K562 (cell line): ENCODE measurements at regions not wholly inside any gene's neighbourhood (a gene's known extent, or its start where the extent isn't known, plus 50 kb on each side); places are given as distances from the start of the nearest gene placed in this dataset.

Source experiments
- ATAC-seq: fragments of 200-7000 bp; cut with Tn5 transposase; 3 replicates; pipeline ENCODE4 v1.9.1; 2020; ENCODE audit warnings: moderate library complexity
- BruUV-seq: library from RNA; stranded (reverse); fragments of 400-500 nt; replicated peaks from 2 replicates; lab custom pipeline; 2021; lab: Mats Ljungman, UMichigan
- CTCF ChIA-PET: fragments of 300-600 bp; formaldehyde crosslinking; extraction: SDS; loops from one replicate; lab custom pipeline; 2021; ENCODE audit warnings: low intra/inter-chr PET ratio; lab: Yijun Ruan, JAX
- POLR2A ChIA-PET: fragments of 300-600, 350-650 bp; sonication (Branson Sonifier 250); formaldehyde crosslinking; extraction: SDS; loops from one replicate; lab custom pipeline; 2021; ENCODE audit warnings: antibody characterized with exemption, inconsistent platforms; lab: Yijun Ruan, JAX
- DNase-seq, 4 experiments: peaks; one replicate each; pipeline versions ENCODE4 v3.0.0 to v3.0.0-alpha.2; 2011 to 2018; ENCODE audit warnings: low spot score in 3 of 4, mixed read lengths in 3 of 4; ENCODE audit errors: extremely low read depth in 1 of 4
- FAIRE-seq: peaks from 2 replicates; lab custom pipeline; 2011; peaks lifted over from hg19 to GRCh38; lab: Jason Lieb, UNC
- H2AFZ ChIP-seq: 2 replicates; pipeline ENCODE4 v1.6.0; 2011; ENCODE audit warnings: low read depth, low read length, control low read depth, inconsistent platforms
- H3K27ac ChIP-seq: fragments of 200-600 bp; 3 replicates; pipeline ENCODE4 v1.8.0; 2011; ENCODE audit warnings: low read depth, mild to moderate bottlenecking, control low read depth, inconsistent platforms, low read length, moderate library complexity, mixed read lengths; ENCODE audit errors: extremely low read depth
- H3K27me3 ChIP-seq, 2 experiments: fragments of 300-600 bp in 1 of 2; 2 replicates in 1 of 2; 3 replicates in 1 of 2; pipeline versions ENCODE4 v1.6.0 to v1.8.0; 2011; ENCODE audit warnings: inconsistent platforms in 2 of 2, low read length in 2 of 2, mild to moderate bottlenecking in 1 of 2, mixed read lengths in 1 of 2, moderate library complexity in 1 of 2; ENCODE audit not compliant: control insufficient read depth in 2 of 2, insufficient read depth in 2 of 2
- H3K36me3 ChIP-seq: fragments of 300-600 bp; 3 replicates; pipeline ENCODE4 v1.8.0; 2011; ENCODE audit warnings: mild to moderate bottlenecking, low read length, inconsistent platforms; ENCODE audit not compliant: control insufficient read depth, insufficient read depth
- H3K4me1 ChIP-seq, 2 experiments: fragments of 200-600 bp in 1 of 2; replicated peaks in 1 of 2; 2 replicates in 1 of 2; 3 replicates in 1 of 2; pipeline versions ENCODE4 v1.5.1 to v1.8.0; 2011; ENCODE audit warnings: inconsistent platforms in 2 of 2, low read length in 2 of 2, mild to moderate bottlenecking in 1 of 2, mixed read lengths in 1 of 2, moderate library complexity in 1 of 2; ENCODE audit not compliant: control insufficient read depth in 2 of 2, insufficient read depth in 2 of 2
- H3K4me2 ChIP-seq: 2 replicates; pipeline ENCODE4 v1.6.1; 2011; ENCODE audit warnings: low read length, control low read depth, inconsistent platforms, mixed read lengths; ENCODE audit not compliant: insufficient read depth
- H3K4me3 ChIP-seq: fragments of 200-600 bp; sonication (generic), shearing (Covaris generic); 2 replicates; pipeline ENCODE4 v1.5.1; 2016; ENCODE audit warnings: control low read depth, inconsistent platforms
- H3K79me2 ChIP-seq: fragments of 200-600 bp; 3 replicates; pipeline ENCODE4 v1.8.0; 2011; ENCODE audit warnings: low read length, inconsistent platforms; ENCODE audit not compliant: control insufficient read depth, insufficient read depth
- H3K9ac ChIP-seq, 2 experiments: 2 replicates each; pipeline versions ENCODE4 v1.6.0 to v1.6.1; 2011; ENCODE audit warnings: low read depth in 2 of 2, low read length in 2 of 2, control low read depth in 1 of 2, inconsistent platforms in 1 of 2, mild to moderate bottlenecking in 1 of 2, mixed read lengths in 1 of 2; ENCODE audit not compliant: insufficient read depth in 1 of 2
- H3K9me1 ChIP-seq: one replicate; pipeline ENCODE4 v1.6.0; 2011; ENCODE audit warnings: inconsistent platforms, mild to moderate bottlenecking, low read length, moderate library complexity; ENCODE audit not compliant: control insufficient read depth, insufficient read depth
- H3K9me3 ChIP-seq: replicated peaks from 2 replicates; pipeline ENCODE4 v1.5.1; 2011; ENCODE audit warnings: low read depth, low read length, inconsistent platforms; ENCODE audit not compliant: control insufficient read depth, insufficient read depth
- H4K20me1 ChIP-seq: replicated peaks from 2 replicates; pipeline ENCODE4 v1.6.1; 2011; ENCODE audit warnings: low read length, inconsistent platforms, mixed read lengths; ENCODE audit not compliant: control insufficient read depth, insufficient read depth
- DMBX1 ChIP-seq: fragments of 250-450 bp; sonication (Bioruptor Pico); IDR thresholded peaks from 2 replicates; pipeline ENCODE4 v1.8.0; 2022; ENCODE audit warnings: inconsistent platforms, mild to moderate bottlenecking, moderate library complexity, borderline replicate concordance
- FOXK1 ChIP-seq: sonication (generic); formaldehyde crosslinking; IDR thresholded peaks from 2 replicates; pipeline ENCODE4 v1.8.0; 2022; ENCODE audit warnings: missing genetic modification reagents, mild to moderate bottlenecking, borderline replicate concordance
- GABPA ChIP-seq: fragments of 200-800 bp; sonication (Bioruptor generic); conservative IDR thresholded peaks from 2 replicates; pipeline ENCODE4 v1.6.1; 2016; ENCODE audit warnings: low read depth, missing genetic modification characterization, missing compliant biosample characterization
- HMG20A ChIP-seq: fragments of 450-650 bp; formaldehyde crosslinking; conservative IDR thresholded peaks from 2 replicates; pipeline ENCODE4 v1.4.0; 2020; ENCODE audit warnings: mild to moderate bottlenecking, mixed read lengths
- ILF3 ChIP-seq: fragments of 450-650 bp; IDR thresholded peaks from 2 replicates; pipeline ENCODE4 v1.6.1; 2018; ENCODE audit warnings: antibody characterized with exemption, mild to moderate bottlenecking, moderate library complexity, borderline replicate concordance
- NFE2L1 ChIP-seq: fragments of 450-650 bp; IDR thresholded peaks from 2 replicates; pipeline ENCODE4 v1.6.1; 2016; ENCODE audit warnings: missing genetic modification characterization, low read depth, mild to moderate bottlenecking, missing compliant biosample characterization, moderate library complexity, borderline replicate concordance
- POLR2G ChIP-seq: fragments of 200-400 bp; formaldehyde crosslinking; IDR thresholded peaks from 2 replicates; pipeline ENCODE4 v1.6.1; 2017; ENCODE audit warnings: low read depth, mild to moderate bottlenecking, antibody characterized with exemption, low read length, moderate library complexity
- RAD21 ChIP-seq, 2 experiments: fragments of 250-450 bp in 1 of 2; fragments of 450-650 bp in 1 of 2; sonication (Bioruptor Pico) in 1 of 2; formaldehyde crosslinking in 1 of 2; IDR thresholded peaks in 1 of 2; conservative IDR thresholded peaks in 1 of 2; 2 replicates each; pipeline versions ENCODE4 v1.4.0 to v1.8.0; 2020 to 2022; ENCODE audit warnings: mild to moderate bottlenecking in 2 of 2, moderate library complexity in 1 of 2
- SOX6 ChIP-seq: fragments of 450-650 bp; IDR thresholded peaks from 2 replicates; pipeline ENCODE4 v1.6.1; 2014; ENCODE audit warnings: mild to moderate bottlenecking
- SRSF7 ChIP-seq: fragments of 200-400 bp; formaldehyde crosslinking; optimal IDR thresholded peaks from 2 replicates; pipeline ENCODE3; 2017; ENCODE audit warnings: mild to moderate bottlenecking, low read depth, low read length
- ZKSCAN1 ChIP-seq: fragments of 150-350 bp; IDR thresholded peaks from 2 replicates; pipeline ENCODE4 v1.6.1; 2016; ENCODE audit warnings: low read depth, low read length
- ZNF695 ChIP-seq: fragments of 450-650 bp; formaldehyde crosslinking; IDR thresholded peaks from 2 replicates; pipeline ENCODE4 v1.4.0; 2020; ENCODE audit warnings: mild to moderate bottlenecking, moderate library complexity
- WGBS: fragments of 100-300 bp; shearing (Covaris generic); methylation state at CpG from one replicate; pipeline ENCODE4 v1.1.6; 2016; ENCODE audit warnings: low coverage, mixed read lengths; ENCODE audit not compliant: insufficient coverage; ENCODE audit errors: missing lambda C conversion rate; 5-methylcytosine and 5-hydroxymethylcytosine counted together
- in situ Hi-C: fragments of 300-500 bp; cut with MboI; formaldehyde crosslinking; loops from 4 replicates; pipeline ENCODE4 v1.15.0; 2018; ENCODE audit warnings: inconsistent platforms, mixed read lengths
- intact Hi-C: fragments of 100-400 bp; cut with micrococcal nuclease; formaldehyde crosslinking; loops from 2 replicates; pipeline ENCODE4 v1.14.2; 2022
- TF ChIP-seq, protein P1 (sequence below): fragments of 450-650 bp; IDR thresholded peaks from 2 replicates; pipeline ENCODE4 v1.6.1; 2016; ENCODE audit warnings: low read depth, mild to moderate bottlenecking, moderate library complexity
- TF ChIP-seq, protein P2 (sequence below): fragments of 450-650 bp; IDR thresholded peaks from 2 replicates; pipeline ENCODE4 v1.6.1; 2016; ENCODE audit warnings: antibody characterized with exemption
- TF ChIP-seq, protein P3 (sequence below): fragments of 250-450 bp; sonication (Bioruptor Pico); IDR thresholded peaks from 2 replicates; pipeline ENCODE4 v1.8.0; 2022; ENCODE audit warnings: moderate library complexity, mild to moderate bottlenecking, inconsistent platforms

DNA sequence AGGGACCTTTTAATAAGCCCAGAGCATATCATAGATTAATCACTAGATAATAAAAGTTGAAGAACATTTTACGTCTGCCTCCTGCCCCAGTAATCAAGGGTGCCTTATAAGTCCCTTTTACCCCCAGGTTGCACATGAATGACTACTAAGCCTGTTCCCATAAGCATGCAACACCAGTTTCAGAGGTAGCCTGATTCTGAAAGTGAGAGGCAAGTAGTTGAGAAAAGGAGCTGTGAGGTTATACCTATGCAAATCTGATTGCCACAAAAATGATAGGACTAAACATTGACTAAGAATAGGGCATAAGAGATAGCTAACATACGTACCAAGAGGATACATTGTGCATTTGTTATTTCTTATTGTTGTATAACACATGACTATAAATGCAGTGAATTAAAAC lies 681.9 kb downstream of the ISL1 start:
- H2AFZ ChIP-seq = no peak overlapping the region
- in situ Hi-C loops (no loop called here), intact Hi-C loops (no loop called here)
- H3K9me3 ChIP-seq = no peaks in the 10 kb centered on the region
- no peaks in the 10 kb centered on the region for H4K20me1 ChIP-seq
- no TSS peak for BruUV-seq
- ChIA-PET CTCF (no interaction called here), POLR2A (no interaction called here)
- FAIRE-seq = no peak
- no peaks in the 10 kb centered on the region for H3K4me1 ChIP-seq
- no peak for DNase-seq
- H3K9me1 ChIP-seq = no peaks in the 10 kb centered on the region
- H3K79me2 ChIP-seq = no peaks in the 10 kb centered on the region
- no peak overlapping the region for H3K27ac ChIP-seq
- TF ChIP-seq HMG20A (CRISPR knock-in tag) (no peak), RAD21 (CRISPR knock-in tag; conservative IDR thresholded peaks at IDR 0.05 in 1 of 2, IDR thresholded peaks at IDR 0.05 in 1 of 2) (no peak)
- H3K36me3 ChIP-seq = no peaks in the 10 kb centered on the region
- WGBS = 0% methylated on average over 2 of the region's 2 CpGs
- no peak overlapping the region for H3K4me3 ChIP-seq
- ATAC-seq = no peak
- H3K27me3 ChIP-seq = no peaks in the 10 kb centered on the region
- no peak overlapping the region for H3K4me2 ChIP-seq
- H3K9ac ChIP-seq = no peak overlapping the region

DNA sequence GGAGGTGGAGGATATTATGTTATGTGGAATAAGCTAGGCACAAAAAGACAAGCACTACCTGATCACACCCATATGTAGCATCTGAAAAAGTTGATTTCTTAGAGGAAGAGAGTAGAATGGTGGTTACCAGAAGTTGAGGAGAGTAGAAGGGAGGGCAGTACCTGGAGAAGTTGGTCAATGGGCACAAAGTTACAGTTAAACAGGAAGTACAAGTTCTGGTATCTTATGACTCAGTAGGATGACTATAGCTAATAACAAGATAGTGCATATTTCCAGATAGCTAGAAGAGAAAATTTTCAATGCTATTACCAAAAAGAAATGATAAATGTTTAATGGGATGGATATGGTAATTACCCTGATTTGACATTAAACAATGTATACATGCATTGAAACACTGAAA lies 686.7 kb downstream of the ISL1 start:
- in situ Hi-C loops = no loop called here

More for the DNA sequence above, 686.7 kb downstream of the ISL1 start:
- Histone ChIP-seq H3K9me3 (no peaks in the 10 kb centered on the region), H4K20me1 (no peaks in the 10 kb centered on the region)
- no peak for TF ChIP-seq FOXK1 (CRISPR knock-in tag)
- no peak for TF ChIP-seq ILF3
- no peak for TF ChIP-seq GABPA (tag)
- TF ChIP-seq POLR2G = no peak
- TF ChIP-seq ZNF695 (CRISPR knock-in tag) = no peak
- TF ChIP-seq ZKSCAN1 = no peak
- TF ChIP-seq, protein P1, sequence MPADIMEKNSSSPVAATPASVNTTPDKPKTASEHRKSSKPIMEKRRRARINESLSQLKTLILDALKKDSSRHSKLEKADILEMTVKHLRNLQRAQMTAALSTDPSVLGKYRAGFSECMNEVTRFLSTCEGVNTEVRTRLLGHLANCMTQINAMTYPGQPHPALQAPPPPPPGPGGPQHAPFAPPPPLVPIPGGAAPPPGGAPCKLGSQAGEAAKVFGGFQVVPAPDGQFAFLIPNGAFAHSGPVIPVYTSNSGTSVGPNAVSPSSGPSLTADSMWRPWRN = no peak
- TF ChIP-seq SRSF7 = no peak
- TF ChIP-seq NFE2L1 (tag) = no peak
- TF ChIP-seq SOX6 = no peak
- TF ChIP-seq DMBX1 (CRISPR knock-in tag) = no peak
- TF ChIP-seq, protein P2, sequence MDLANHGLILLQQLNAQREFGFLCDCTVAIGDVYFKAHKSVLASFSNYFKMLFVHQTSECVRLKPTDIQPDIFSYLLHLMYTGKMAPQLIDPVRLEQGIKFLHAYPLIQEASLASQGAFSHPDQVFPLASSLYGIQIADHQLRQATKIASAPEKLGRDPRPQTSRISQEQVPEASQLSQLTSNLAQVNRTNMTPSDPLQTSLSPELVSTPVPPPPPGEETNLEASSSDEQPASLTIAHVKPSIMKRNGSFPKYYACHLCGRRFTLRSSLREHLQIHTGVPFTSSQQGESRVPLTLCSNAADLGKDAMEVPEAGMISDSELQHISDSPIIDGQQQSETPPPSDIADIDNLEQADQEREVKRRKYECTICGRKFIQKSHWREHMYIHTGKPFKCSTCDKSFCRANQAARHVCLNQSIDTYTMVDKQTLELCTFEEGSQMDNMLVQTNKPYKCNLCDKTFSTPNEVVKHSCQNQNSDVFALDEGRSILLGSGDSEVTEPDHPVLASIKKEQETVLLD = no peak
- TF ChIP-seq, protein P3, sequence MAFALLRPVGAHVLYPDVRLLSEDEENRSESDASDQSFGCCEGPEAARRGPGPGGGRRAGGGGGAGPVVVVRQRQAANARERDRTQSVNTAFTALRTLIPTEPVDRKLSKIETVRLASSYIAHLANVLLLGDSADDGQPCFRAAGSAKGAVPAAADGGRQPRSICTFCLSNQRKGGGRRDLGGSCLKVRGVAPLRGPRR (CRISPR knock-in tag) = no peak
- no peak for TF ChIP-seq RAD21 (CRISPR knock-in tag; conservative IDR thresholded peaks at IDR 0.05 in 1 of 2, IDR thresholded peaks at IDR 0.05 in 1 of 2)
- TF ChIP-seq, all 486 proteins: peak for 0
- no peak for DNase-seq
- no TSS peak for BruUV-seq
- Histone ChIP-seq H3K36me3 (no peaks in the 10 kb centered on the region), H3K27ac (no peak overlapping the region), H3K4me2 (no peak overlapping the region), H3K79me2 (no peaks in the 10 kb centered on the region), H3K9ac (no peak overlapping the region), H2AFZ (no peak overlapping the region), H3K4me1 (no peaks in the 10 kb centered on the region), H3K9me1 (no peaks in the 10 kb centered on the region), H3K4me3 (no peak overlapping the region), H3K27me3 (no peaks in the 10 kb centered on the region)
- ChIA-PET POLR2A (no interaction called here), CTCF (no interaction called here)
- intact Hi-C loops = no loop called here
- no peak for FAIRE-seq
- no peak for ATAC-seq
